ENCODE measurements at regions not wholly inside any gene's neighbourhood (a gene's known extent, or its start where the extent isn't known, plus 50 kb on each side); places are given as distances from the start of the nearest gene placed in this dataset.
"Not testable (repeated sequence)": the region's sequence is repeated elsewhere in the genome, so short reads cannot be mapped to it uniquely, and the experiment has no call there.

DNA sequence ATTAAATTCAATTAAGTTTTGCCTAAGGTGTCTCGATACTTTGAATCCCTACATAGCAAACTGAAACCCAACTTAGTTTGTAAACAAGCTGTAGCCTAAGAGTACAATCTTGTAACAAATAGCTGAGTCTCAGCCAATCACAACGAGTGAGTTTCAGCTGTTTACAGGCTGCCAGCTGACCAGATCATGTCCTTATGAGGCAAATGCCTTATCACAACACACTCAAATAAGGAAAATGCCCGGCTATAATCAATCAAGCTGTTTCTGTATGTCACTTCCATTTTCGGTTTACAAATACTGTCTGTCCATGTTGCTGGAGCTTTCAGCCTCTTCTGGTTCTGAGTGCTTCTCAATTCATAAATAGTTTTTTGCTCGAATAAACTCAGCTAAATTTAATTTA, 943.8 kb downstream of the SLC16A7 start:
- DNase-seq, result no peak

DNA sequence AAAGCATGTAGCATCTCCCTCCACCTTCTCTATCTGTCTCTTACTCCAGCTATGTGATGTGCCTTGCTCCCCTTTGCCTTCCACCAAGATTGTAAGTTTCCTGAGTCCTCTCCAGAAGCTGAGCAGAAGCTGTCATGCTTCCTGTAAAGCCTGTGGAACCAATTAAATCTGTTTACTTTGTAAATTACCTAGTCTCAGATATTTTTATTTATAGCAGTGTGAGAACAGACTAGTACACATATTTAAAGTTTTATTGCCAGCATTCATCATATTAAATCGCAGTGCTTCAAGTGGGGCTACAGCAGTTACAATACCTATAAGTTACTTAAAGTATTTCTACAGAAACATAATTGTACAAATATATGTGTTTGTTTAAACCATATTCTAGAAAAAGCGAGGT, 973.1 kb downstream of the SLC16A7 start:
- no peak for DNase-seq

DNA sequence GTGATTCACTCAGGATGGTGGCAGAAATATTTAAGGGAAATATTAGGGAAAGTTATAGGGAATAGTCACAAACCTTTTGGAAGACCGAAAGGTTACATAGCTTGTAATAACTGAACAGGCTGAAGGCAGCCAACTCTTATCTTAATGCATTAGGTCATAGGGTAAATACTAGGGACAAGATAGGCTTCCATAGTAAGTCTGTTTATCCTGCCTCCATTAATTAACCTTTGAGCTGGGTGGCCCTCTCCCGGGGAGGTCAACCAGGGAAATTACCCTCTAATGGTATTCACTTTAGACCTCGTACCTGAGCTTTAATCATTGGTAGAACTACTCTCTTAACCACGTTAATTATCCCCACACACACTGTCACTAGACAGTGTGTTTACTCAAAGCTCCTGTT, 981.8 kb downstream of the SLC16A7 start:
- DNase-seq, result no peak

DNA sequence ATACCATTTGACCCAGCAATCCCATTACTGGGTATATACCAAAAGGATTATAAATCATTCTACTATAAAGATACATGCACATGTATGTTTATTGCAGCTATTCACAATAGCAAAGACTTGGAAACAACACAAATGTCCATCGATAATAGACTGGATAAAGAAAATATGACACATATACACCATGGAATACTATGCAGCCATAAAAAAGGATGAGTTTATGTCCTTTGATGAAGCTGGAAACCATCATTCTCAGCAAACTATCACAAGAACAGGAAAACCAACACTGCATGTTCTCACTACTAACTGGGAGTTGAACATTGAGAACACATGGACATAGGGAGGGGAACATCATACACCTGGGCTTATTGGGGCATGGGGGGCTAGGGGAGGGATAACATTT, 991.8 kb downstream of the SLC16A7 start:
- not testable (repeated sequence) for DNase-seq

DNA sequence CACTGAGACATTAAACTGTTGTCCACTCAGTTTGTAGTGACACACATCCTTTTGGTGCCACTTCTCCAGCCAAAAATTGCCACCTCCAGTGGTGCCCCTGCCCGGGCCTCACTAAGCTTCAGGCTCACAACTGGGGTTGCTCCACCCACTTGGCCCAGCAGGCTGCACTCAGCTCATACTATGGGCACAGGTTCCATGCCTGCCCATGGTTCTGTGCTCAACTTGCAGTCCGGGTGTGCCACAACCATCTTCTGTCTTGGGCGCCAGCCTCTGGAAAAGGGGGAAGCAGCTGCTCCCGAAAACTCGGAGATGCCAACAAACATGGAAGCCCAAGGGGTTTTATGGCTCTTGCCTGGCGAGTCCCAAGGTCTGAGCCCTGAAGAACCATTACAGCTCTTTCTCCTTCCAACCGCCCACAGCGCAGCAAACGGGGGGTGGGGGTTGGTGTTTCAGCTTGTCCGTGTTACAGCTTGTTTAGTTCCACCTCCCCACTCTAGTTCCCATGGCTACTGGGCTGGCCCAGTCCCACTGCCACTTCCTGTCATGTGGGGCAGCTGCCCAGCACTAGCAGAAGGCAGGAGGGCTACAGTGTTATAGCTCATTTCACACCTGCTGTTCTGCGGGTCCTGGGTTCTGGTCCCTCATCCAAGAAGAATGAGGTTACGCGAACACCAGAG, 998.3 kb downstream of the SLC16A7 start:
- DNase-seq, result no peak

DNA sequence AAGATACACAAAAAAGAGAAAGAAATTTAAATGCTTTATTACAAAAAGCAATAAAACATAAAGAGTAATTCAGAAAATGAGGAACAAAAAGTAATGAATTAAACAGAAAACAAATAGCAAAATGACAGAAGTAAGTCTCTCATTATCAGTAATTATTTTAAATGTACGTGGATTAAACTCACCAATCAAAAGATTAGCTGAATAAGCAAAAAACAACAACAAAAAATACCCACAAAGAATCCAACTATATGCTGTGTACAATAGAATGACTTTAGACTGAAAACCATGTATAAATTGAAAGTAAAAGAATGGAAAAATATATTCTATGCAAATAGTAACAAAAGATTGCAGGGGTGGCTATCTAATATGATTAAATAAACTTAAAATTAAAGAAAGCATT, 1006.8 kb downstream of the SLC16A7 start:
- DNase-seq, result no peak

DNA sequence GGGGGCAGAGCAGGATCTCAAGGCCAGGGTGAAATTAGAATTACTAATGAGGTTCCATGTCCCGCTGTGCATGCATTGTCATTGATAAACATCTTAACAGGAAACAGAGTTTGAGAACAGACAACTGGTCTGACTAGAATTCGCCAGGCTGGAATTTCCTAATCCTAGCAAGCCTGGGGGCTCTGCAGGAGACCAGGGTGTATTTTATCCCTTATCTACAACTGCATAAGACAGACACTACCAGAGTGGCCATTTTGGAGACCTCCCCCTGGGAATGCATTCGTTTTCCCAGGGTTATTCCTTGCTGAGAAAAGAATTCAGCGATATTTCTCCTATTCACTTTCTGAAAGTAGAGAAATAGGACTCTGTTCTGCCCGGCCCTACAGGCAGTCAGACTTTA, 1007.6 kb downstream of the SLC16A7 start:
- not testable (repeated sequence) for DNase-seq

DNA sequence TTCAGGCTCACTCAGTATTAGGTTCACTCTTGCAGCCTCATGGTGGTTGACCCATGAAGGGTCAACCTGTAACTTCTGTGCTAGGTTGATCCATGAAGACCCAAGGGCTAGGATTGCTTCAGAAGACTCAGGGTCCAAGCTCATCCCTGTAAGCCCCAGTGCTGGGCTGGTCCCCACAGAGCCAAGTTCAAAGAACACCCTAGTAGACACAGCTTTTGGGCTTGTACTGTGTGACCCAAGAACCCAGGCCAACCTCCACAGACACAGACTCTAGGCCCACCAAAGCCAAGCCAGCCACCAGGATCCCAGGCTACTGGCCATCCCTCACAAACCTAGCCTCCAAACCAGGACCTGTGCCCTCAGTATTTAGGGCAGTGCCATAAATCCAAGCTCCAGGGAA, 1020.6 kb downstream of the SLC16A7 start:
- DNase-seq, result no peak

DNA sequence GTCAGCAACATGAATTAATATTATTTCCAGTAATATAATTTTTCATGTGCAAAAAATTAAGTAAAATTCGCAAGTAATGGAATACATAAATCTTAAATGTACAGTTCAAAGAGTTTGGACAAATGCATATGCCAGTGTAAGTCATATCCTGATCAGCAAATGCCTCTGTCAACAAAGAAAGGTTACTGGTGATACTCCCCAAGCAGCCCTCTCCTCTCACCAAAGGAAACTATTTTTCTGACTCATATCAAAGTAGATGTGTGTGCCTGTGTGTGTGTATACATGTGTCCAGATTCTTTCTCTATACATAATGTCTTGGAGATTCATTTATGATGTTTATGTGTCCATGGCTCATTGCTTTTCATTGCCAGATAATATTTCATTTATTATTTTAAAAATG, 1035.0 kb downstream of the SLC16A7 start:
- no peak for DNase-seq

DNA sequence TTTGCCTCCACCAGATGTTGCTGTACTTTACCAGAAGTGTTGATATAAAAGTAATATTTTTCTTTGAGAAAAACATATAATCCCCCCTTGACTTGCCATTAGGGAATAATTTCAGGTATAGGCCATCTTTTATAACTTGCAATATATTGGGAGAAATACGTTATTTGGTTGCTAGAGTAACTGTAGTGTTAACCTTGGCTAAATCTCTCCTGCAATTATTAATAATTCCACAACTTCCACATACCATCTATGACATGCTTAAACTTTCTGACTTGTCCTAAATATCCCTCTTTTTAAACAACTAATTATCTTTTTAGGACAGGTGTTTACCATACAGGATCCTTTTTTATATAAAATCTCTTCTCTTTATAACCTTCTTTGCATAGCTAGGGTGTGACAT, 1048.2 kb downstream of the SLC16A7 start:
- DNase-seq, result no peak

DNA sequence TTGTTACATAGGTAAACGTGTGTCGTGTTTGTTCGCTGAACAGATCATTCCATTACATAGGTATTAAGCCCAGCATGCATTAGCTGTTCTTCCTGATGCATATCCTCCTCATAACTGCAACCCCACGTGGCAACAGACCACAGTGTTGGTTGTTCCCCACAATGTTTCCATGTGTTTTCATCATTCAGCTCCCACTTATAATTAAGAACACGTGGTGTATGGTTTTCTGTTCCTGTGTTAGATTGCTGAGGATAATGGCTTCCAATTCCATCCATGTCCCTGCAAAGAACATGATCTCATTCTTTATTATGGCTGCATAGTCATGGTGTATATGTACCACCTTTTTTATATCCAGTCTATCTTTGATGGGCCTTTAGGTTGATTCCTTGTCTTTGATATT, 1071.1 kb downstream of the SLC16A7 start:
- DNase-seq, result no peak

DNA sequence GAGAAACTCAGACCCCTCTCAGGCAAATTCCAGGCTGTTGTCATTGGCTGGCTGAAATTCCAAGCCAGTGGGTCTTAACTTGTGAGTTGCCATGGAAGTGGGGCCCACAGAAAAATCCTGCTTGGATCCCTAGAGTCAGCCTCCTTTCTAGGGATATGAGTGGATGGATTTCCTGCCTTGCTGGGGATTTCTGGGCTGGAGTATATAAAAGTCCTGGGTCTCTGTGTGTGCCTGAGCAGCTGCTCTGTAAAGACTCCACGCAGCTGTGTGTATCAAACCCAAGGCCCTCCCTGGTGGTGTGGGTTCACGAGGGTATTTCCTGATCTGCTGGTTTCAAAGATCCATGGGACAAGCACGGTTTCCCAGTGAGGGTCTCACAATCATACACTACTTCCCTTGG, 1077.1 kb downstream of the SLC16A7 start:
- no peak for DNase-seq

DNA sequence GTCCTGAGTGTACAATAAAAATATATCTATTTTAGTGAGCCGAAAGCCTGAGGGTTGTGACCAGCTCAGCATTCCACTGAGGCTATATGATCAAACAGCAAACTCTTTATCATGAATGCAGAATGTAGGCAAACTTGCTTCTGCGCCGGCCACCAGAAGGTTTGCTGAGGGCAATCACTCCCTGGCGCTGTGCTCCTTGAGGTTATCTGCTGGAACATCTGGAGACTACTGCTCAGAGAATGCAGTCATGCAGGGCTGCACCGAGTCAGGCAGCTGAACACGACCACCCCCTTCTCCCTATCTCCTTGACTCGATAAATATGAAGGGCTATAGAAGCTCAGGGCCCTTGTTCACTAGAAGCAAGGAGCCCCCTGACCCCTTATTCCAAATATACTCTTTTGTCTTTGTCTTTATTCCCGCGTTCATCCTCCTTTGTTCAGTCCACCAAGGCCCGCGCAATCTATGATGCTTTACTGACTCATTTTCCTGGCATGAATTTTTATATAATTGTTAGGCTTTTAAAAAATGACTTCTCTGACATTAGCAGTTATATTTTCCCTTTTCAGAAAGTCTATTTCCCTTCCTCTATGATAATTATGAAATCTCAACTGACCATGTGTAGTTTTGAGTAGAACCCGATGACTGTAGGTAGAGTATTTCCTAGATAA, 1089.3 kb downstream of the SLC16A7 start:
- no peak for DNase-seq

DNA sequence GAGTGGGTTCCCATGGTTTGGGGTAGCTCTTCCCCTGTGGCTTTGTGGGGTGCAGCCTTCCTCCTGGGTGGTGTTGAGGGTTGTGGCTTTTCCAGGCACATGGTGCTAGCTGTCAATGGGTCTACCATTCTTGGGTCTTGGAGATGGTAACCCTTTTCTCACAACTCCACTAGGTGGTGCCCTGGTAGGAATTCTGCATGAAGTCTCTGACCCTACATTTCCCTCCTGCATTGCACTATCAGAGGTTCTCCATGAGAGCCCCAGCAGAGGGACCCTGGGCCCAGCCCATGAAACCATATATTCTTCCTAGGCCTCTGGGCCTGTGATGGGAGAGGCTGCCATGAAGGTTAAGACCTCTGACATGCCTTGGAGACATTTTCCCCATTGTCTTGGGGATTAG, 1093.3 kb downstream of the SLC16A7 start:
- no peak for DNase-seq

DNA sequence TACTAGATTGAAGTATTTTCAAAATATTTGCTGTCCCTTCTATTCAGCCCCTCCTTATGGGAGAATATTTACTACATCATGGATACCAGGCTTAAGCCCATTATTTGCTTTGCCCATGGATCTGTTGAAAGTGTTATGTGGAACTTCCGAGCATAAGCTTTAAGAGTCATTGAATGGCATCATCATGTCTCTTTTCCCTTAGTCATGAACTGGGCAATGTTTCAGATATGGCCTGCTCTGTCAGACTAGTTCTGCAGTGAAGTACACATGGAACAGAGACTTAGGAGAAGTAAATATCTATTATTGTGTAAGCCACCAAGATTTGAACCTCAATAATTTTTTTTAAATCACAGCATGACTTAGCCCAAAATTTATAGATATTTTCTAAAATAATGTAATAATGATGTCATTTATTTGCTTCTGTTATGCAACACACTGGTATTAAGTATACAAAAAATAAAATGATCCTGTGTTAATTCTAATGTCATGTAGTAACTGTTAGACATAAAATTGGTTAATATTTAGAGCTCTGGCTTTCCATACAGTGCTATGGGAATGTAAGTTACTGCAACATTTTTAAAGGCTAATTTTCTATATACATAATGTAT, 1097.3 kb downstream of the SLC16A7 start:
- DNase-seq, result no peak

DNA sequence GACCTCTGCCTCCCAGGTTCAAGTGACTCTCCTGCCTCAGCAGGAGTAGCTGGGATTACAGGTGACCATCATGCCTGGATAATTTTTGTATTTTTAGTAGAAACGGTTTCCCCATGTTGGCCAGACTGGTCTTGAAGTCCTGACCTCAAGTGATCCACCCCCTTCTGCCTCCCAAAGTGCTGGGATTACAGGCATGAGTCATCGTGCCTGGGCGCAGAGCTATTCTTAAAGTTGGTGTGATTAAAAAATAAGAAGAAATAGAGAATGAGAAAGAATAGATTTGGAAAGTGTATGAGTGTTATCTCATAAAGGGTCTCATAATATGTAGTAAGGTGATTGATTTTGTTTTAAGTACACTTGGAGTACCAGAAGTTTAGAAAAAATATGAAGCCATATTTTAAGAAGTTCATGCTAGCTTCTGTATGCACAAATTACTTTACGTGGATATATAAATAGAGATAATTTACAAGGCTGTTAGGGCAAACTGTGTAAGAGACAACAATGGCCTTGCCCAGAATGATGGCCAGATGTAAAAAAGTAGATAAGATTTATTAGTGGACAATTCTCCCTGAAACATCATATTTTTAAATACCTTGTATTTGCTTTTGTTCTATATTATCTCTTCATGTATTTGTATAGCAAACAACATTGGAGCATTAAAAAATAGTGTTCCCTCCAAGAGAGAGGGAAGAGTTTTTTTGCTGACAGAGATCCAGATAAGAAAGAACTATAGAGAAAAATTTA, 1108.5 kb downstream of the SLC16A7 start:
- no peak for DNase-seq

DNA sequence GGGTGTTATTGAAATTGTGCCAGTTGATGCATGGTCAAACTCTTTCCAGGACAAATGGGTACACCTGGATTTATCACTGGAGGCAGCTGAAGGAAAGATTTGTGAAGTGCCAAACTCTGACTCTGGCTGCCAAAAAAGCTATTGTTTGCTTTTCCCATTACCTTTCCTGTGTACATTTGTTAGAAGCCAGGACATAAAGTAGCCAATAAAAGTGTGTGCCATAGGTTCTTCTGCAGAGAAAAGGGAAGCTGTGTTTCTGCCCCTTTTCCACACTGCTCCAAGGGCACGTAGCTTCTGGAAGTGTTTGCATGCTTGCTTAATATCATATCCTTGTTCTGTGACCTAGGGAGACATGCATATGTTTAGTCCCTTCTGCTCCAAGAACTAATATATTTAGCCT, 1114.4 kb downstream of the SLC16A7 start:
- no peak for DNase-seq

DNA sequence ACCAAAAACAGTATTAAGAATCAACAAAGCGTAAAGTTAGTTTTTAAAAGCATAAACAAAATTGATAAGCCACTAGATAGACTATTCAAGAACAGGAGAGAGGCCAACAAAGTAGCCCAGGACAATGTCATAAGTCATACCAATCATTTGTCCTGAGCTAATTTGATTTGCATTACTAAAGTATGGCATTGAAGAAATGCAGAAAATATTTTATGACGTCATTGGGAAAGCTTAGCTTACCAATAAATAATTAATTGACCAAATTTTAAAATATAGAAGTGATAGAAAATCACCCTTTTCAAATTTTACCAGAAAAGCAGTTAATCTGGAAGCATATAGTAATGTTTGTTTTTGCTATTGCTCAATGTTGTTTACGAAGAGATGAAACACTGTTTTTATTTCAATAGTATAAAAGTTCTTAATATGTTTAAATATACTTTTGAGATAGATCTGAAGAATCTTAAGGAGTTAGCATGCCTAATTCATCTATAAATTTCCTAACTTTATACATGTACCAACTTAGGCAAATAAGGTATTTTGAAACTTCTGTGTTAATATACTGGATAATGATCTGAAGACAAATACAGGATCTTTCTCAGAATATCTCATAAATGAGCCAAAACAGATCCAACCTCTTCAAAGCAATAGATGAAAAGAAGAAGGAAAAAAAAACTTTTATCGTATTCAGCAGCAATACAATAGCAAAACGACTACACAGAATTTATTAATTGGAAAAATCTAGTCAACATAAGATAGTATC, 1118.5 kb downstream of the SLC16A7 start:
- no peak for DNase-seq

DNA sequence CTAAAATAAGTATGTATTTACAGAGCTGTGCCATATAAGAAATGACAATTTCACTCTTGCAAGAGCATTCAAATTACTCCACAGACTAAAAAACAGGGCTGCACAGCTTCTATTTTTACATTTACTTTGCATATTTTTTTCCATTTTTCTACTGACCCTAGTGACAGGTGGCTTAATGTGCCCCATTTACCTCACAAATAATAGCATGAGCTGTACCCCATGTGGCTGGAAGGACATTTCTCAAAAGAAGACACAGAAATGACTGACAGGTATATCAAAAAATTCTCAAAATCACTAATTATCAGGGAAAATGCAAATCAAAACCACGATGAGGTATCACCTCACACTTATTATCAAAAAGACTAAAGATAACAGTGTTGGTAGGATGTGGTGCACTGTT, 1128.6 kb downstream of the SLC16A7 start:
- DNase-seq, result no peak

DNA sequence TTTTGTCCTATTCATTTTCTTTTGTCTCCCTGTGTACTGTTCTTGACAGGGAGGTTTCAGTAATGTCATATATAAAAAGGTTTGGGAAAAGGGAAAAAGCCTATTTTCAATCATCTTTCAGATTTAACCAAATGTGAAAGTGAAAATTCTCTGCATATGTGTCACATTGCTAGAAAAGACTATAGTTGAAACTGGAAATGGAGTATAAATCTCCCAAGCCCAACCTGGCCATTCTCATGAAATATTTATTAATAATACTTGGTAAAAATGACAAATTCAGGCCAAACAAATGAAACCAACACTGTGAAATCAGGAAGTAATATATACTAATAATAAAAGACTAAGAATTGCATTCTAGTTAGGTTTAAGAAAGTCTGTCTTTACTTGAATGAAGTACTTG, 1129.2 kb downstream of the SLC16A7 start:
- no peak for DNase-seq

DNA sequence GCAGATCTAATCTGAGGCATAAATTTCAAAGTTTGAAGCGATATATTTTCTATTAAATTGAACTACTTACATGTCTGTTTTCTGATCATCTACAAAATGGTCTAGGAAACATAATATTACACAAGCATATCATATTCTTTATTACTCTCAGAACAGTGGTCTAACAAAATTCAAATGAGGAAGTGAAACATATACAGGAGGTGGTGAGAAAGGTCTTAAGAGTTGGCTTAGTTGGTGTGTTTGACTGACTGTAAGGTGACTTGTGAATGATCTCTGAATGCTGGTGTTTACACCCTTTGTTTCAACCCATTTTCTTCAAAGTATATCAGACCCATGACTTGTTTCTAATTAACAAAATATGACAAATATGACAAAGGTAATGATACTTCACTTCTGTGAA, 1156.8 kb downstream of the SLC16A7 start:
- no peak for DNase-seq

DNA sequence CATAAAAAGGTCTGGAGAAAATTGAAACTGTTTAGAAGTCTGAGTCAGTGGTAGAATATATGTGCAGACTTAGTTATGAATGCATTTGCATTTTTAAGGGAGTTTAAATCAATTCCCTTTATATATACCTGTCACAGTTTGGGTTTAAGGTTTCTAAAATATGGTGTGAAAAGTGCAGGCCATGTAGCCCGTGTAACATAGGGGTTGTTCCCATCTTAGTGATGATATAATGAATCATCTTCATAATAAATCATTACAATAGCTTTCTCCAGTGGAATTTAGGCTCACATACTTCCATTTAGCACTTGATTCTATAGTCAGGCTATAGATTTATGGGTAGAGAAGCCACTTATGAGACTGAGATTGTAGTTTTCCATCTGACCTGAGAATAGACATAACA, 1162.4 kb downstream of the SLC16A7 start:
- no peak for DNase-seq

DNA sequence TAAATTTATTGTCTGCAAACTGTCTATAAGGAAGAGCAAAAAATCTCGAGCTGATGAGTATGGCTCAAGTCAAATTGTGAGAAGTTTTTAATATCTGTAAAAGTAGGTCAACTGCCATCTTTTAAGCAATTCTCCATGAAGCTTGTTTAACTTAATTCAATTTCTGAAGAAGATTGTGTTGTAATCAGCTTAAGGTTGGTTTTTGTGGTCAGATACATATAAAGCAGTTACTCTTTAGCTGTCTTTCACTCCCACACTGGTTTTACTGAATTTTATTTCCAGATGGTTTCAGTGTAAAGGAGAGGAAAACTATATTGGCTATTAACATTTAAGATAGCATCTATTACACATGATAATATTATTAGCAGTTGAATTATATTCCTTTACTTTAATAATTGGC, 1165.1 kb downstream of the SLC16A7 start:
- no peak for DNase-seq
